Gastrocnemius medialis (tissue), 4 donors: ENCODE measurements at regions not wholly inside any gene's neighbourhood (a gene's known extent, or its start where the extent isn't known, plus 50 kb on each side); places are given as distances from the start of the nearest gene placed in this dataset.

Experiments
- ATAC-seq, 2 donors: fragments of 150-250 bp; one replicate each; pipeline ENCODE4 v1.9.1; 2016
- DNase-seq, 2 donors: peaks; one replicate each; pipeline ENCODE4 v3.0.0-alpha.2; 2019
- H3K27ac ChIP-seq, 4 donors: fragments of 200-600 bp; sonication (generic); 1 replicate in 1 of 4; 2 replicates in 3 of 4; pipeline ENCODE4 v1.5.1; 2016 to 2018; ENCODE audit warnings: mild to moderate bottlenecking in 2 of 4, moderate library complexity in 1 of 4
- H3K27me3 ChIP-seq, 3 donors: fragments of 200-600 bp; sonication (generic) in 2 of 3; 1 replicate in 1 of 3; 2 replicates in 2 of 3; pipeline versions ENCODE4 v1.5.1 to v1.6.0; 2016 to 2019; ENCODE audit warnings: mild to moderate bottlenecking in 1 of 3, moderate library complexity in 1 of 3
- H3K36me3 ChIP-seq, 2 donors: fragments of 200-600 bp; sonication (generic) in 1 of 2; one replicate each; pipeline ENCODE4 v1.5.1; 2017 to 2018
- H3K4me1 ChIP-seq, 2 donors: fragments of 200-600 bp; sonication (generic) in 1 of 2; one replicate each; pipeline ENCODE4 v1.5.1; 2016 to 2017; ENCODE audit warnings: mild to moderate bottlenecking in 2 of 2
- H3K4me3 ChIP-seq, 4 donors: fragments of 200-600 bp; sonication (generic) in 3 of 4; 1 replicate in 1 of 4; 2 replicates in 3 of 4; pipeline ENCODE4 v1.5.1; 2016 to 2019; ENCODE audit warnings: mild to moderate bottlenecking in 2 of 4
- H3K9me3 ChIP-seq, 3 donors: fragments of 200-600 bp; sonication (generic) in 2 of 3; 1 replicate in 1 of 3; 2 replicates in 2 of 3; pipeline ENCODE4 v1.5.1; 2016 to 2019
- CTCF ChIP-seq, 5 experiments: fragments of 450-650 bp in 3 of 5; fragments of 200-600 bp in 2 of 5; sonication (generic) in 2 of 5; IDR thresholded peaks in 4 of 5; conservative IDR thresholded peaks in 1 of 5; 1 replicate in 4 of 5; 2 replicates in 1 of 5; pipeline ENCODE4 v1.5.1; 2016 to 2019; ENCODE audit warnings: antibody characterized with exemption in 5 of 5, mild to moderate bottlenecking in 3 of 5, moderate library complexity in 3 of 5
- POLR2A ChIP-seq, 2 donors: fragments of 450-650 bp; IDR thresholded peaks; one replicate each; pipeline ENCODE4 v1.6.1; 2017; ENCODE audit warnings: antibody characterized with exemption in 2 of 2, mild to moderate bottlenecking in 2 of 2, moderate library complexity in 2 of 2
- in situ Hi-C, 4 donors: fragments of 200-750 bp; cut with MboI; loops; one replicate each; pipeline versions ENCODE4 v1.15.0 to v1.8.0; 2017; ENCODE audit warnings: low sequenced_read_pairs in 4 of 4
- intact Hi-C: fragments of 100-400 bp; cut with DNase I; formaldehyde crosslinking; loops from one replicate; pipeline ENCODE4 v1.15.1; 2023; ENCODE audit warnings: low total_unique reads

DNA sequence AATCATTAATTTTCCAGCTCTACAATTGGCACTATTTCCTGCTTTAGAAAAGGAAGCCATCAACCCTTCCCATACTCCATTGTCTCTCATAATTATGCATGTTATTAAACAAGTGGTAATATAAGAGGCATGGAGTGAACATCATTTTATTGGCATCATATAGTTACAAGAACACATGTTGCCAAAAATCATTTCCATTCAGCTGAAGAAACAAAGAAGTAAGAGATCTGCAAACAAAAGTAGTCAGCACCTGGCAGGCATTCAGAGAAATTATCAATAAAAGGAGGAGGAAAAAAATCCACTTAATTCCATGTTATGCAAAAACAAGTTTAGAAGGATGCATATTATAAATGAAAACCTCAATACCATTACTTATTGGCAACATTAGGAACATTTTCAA lies 1208.2 kb upstream of the C9orf72 start:
- no peaks in the 10 kb centered on the region for H3K9me3 ChIP-seq
- ATAC-seq (no peak), DNase-seq (no peak)
- H3K4me3 ChIP-seq = no peak overlapping the region
- H3K4me1 ChIP-seq = no peaks in the 10 kb centered on the region
- TF ChIP-seq CTCF (IDR thresholded peaks at IDR 0.05 in 4 of 5, conservative IDR thresholded peaks at IDR 0.05 in 1 of 5) (no peak), POLR2A (IDR thresholded peaks at IDR 0.05) (no peak)
- H3K27me3 ChIP-seq = no peaks in the 10 kb centered on the region
- in situ Hi-C loops (no loop called here), intact Hi-C loops (no loop called here)
- no peak overlapping the region for H3K27ac ChIP-seq
- H3K36me3 ChIP-seq = no peaks in the 10 kb centered on the region

GRCh38 chr9:28782630-28783029 lies 1209.3 kb upstream of the C9orf72 start:
- in situ Hi-C loops = no loop called here
- H3K27me3 ChIP-seq = no peaks in the 10 kb centered on the region
- intact Hi-C loops = no loop called here
- TF ChIP-seq POLR2A (IDR thresholded peaks at IDR 0.05) = no peak
- TF ChIP-seq CTCF (IDR thresholded peaks at IDR 0.05 in 4 of 5, conservative IDR thresholded peaks at IDR 0.05 in 1 of 5) = no peak
- DNase-seq (no peak), ATAC-seq (no peak)
- no peaks in the 10 kb centered on the region for H3K4me1 ChIP-seq
- no peaks in the 10 kb centered on the region for H3K36me3 ChIP-seq
- H3K9me3 ChIP-seq = no peaks in the 10 kb centered on the region
- no peak overlapping the region for H3K27ac ChIP-seq
- H3K4me3 ChIP-seq = no peak overlapping the region

GRCh38 chr9:28792716-28793115 lies 1219.4 kb upstream of the C9orf72 start:
- no peak for ATAC-seq
- Histone ChIP-seq H3K27ac (no peak overlapping the region), H3K4me1 (no peaks in the 10 kb centered on the region), H3K4me3 (no peak overlapping the region), H3K9me3 (no peaks in the 10 kb centered on the region), H3K27me3 (no peaks in the 10 kb centered on the region), H3K36me3 (no peaks in the 10 kb centered on the region)
- intact Hi-C loops (no loop called here), in situ Hi-C loops (no loop called here)
- TF ChIP-seq CTCF (IDR thresholded peaks at IDR 0.05 in 4 of 5, conservative IDR thresholded peaks at IDR 0.05 in 1 of 5) (no peak), POLR2A (IDR thresholded peaks at IDR 0.05) (no peak)
- DNase-seq = no peak

DNA sequence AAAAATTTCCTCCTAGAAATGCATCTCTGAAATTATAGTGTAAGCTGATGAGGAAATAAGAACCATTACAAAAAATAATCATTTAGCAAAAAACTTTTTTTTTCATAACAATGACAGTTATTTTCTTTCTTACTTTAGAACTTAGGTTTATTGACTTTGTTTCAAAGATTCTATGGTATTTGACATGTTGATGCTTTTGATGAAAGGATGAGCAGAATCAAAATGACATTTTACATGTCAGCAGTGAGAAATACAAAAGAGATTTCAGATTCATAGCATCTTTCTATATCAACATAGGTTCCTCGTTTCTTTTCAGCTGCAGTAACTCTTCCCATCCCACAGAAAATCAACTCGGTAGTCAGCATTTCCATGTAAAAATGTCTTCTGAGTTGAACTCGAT lies 1226.6 kb upstream of the C9orf72 start:
- in situ Hi-C loops = loop anchor here in 1 of 4 donors (25.0 kb wide), 1 partner anchor 112 kb away; no protein-coding TSS in a partner anchor
- DNase-seq (no peak), ATAC-seq (no peak)
- Histone ChIP-seq H3K9me3 (no peaks in the 10 kb centered on the region), H3K4me1 (no peaks in the 10 kb centered on the region), H3K27ac (no peak overlapping the region), H3K4me3 (no peak overlapping the region), H3K36me3 (no peaks in the 10 kb centered on the region), H3K27me3 (no peaks in the 10 kb centered on the region)
- no peak for TF ChIP-seq CTCF (IDR thresholded peaks at IDR 0.05 in 4 of 5, conservative IDR thresholded peaks at IDR 0.05 in 1 of 5)
- no peak for TF ChIP-seq POLR2A (IDR thresholded peaks at IDR 0.05)
- intact Hi-C loops = no loop called here

GRCh38 chr9:28801144-28801799 lies 1228.0 kb upstream of the C9orf72 start:
- Histone ChIP-seq H3K9me3 (no peaks in the 10 kb centered on the region), H3K4me3 (no peak overlapping the region), H3K27me3 (no peaks in the 10 kb centered on the region), H3K27ac (no peak overlapping the region), H3K36me3 (no peaks in the 10 kb centered on the region), H3K4me1 (no peaks in the 10 kb centered on the region)
- TF ChIP-seq CTCF (IDR thresholded peaks at IDR 0.05 in 4 of 5, conservative IDR thresholded peaks at IDR 0.05 in 1 of 5) (no peak), POLR2A (IDR thresholded peaks at IDR 0.05) (no peak)
- no peak for DNase-seq
- intact Hi-C loops (no loop called here), in situ Hi-C loops (loop anchor here in 1 of 4 donors (25.0 kb wide), 1 partner anchor 111 kb away; no protein-coding TSS in a partner anchor)
- ATAC-seq = no peak
